Skin epidermis (tissue), 12 donors: ENCODE measurements at regions not wholly inside any gene's neighbourhood (a gene's known extent, or its start where the extent isn't known, plus 50 kb on each side); places are given as distances from the start of the nearest gene placed in this dataset.
A peak's percentile ranks its signal among the peaks of the same experiment; 100 is the strongest.

Experiments used
- H3K27ac ChIP-seq, 21 experiments: fragments of 200-600 bp; sonication (generic) in 11 of 21; one replicate each; pipeline ENCODE4 v1.5.0; 2020; ENCODE audit warnings: mild to moderate bottlenecking in 3 of 21, inconsistent platforms in 2 of 21, moderate library complexity in 2 of 21
- H3K4me3 ChIP-seq, 7 experiments: fragments of 200-600 bp; sonication (generic) in 2 of 7; one replicate each; pipeline ENCODE4 v1.5.0; 2020; ENCODE audit warnings: inconsistent platforms in 2 of 7, mild to moderate bottlenecking in 2 of 7, moderate library complexity in 1 of 7

GRCh38 chr2:128379021-128380015, 60.6 kb upstream of the HS6ST1 start:
- Histone ChIP-seq H3K27ac (peak overlapping the region in 18 of 21 experiments; percentile 11 to 84 (median 58)), H3K4me3 (no peak overlapping the region)

- Histone ChIP-seq H3K27ac (peak overlapping the region in 14 of 21 experiments; percentile 10 to 84 (median 53)), H3K4me3 (no peak overlapping the region)
Measured at GRCh38 chr2:128380061-128380889, 61.6 kb upstream of the HS6ST1 start.

GRCh38 chr2:128380961-128381938, 62.6 kb upstream of the HS6ST1 start:
- peak overlapping the region in 4 of 21 experiments; percentile 21 to 72 (median 61) for H3K27ac ChIP-seq
- no peak overlapping the region for H3K4me3 ChIP-seq

- Histone ChIP-seq H3K4me3 (no peak overlapping the region), H3K27ac (no peak overlapping the region)
Measured at GRCh38 chr2:128384446-128384845, 65.8 kb upstream of the HS6ST1 start.

- Histone ChIP-seq H3K27ac (no peak overlapping the region), H3K4me3 (no peak overlapping the region)
Measured at GRCh38 chr2:128384956-128385355, 66.3 kb upstream of the HS6ST1 start.

- H3K4me3 ChIP-seq = no peak overlapping the region
- H3K27ac ChIP-seq = no peak overlapping the region
Measured at GRCh38 chr2:128385365-128385764, 66.7 kb upstream of the HS6ST1 start.

- no peak overlapping the region for H3K27ac ChIP-seq
- no peak overlapping the region for H3K4me3 ChIP-seq
Measured at GRCh38 chr2:128386066-128386465, 67.4 kb upstream of the HS6ST1 start.

GRCh38 chr2:128388499-128388941, 69.9 kb upstream of the HS6ST1 start:
- peak overlapping the region in 2 of 21 experiments; percentile 46 to 67 for H3K27ac ChIP-seq
- no peak overlapping the region for H3K4me3 ChIP-seq

GRCh38 chr2:128389388-128390086, 70.9 kb upstream of the HS6ST1 start:
- no peak overlapping the region for H3K4me3 ChIP-seq

GRCh38 chr2:128390256-128390990, 71.8 kb upstream of the HS6ST1 start:
- H3K27ac ChIP-seq = peak overlapping the region in 15 of 21 experiments; percentile 0 to 67 (median 38)
- H3K4me3 ChIP-seq = no peak overlapping the region

More at GRCh38 chr2:128389388-128390086, 70.9 kb upstream of the HS6ST1 start:
- H3K27ac ChIP-seq = peak overlapping the region in 6 of 21 experiments; percentile 14 to 67 (median 54)

GRCh38 chr2:128390991-128391630, 72.4 kb upstream of the HS6ST1 start:
- H3K4me3 ChIP-seq = peak overlapping the region in 1 of 7 experiments; percentile 17
- peak overlapping the region in 12 of 21 experiments; percentile 9 to 69 (median 39) for H3K27ac ChIP-seq

GRCh38 chr2:128391679-128392078, 73.0 kb upstream of the HS6ST1 start:
- Histone ChIP-seq H3K27ac (peak overlapping the region in 8 of 21 experiments; percentile 17 to 69 (median 38)), H3K4me3 (peak overlapping the region in 1 of 7 experiments; percentile 17)

GRCh38 chr2:128392207-128392606, 73.5 kb upstream of the HS6ST1 start:
- H3K4me3 ChIP-seq = no peak overlapping the region
- no peak overlapping the region for H3K27ac ChIP-seq

GRCh38 chr2:128394007-128394730, 75.5 kb upstream of the HS6ST1 start:
- Histone ChIP-seq H3K4me3 (no peak overlapping the region), H3K27ac (no peak overlapping the region)

- Histone ChIP-seq H3K27ac (no peak overlapping the region), H3K4me3 (no peak overlapping the region)
Measured at GRCh38 chr2:128395196-128395595, 76.5 kb upstream of the HS6ST1 start.
